ENCODE measurements at regions not wholly inside any gene's neighbourhood (a gene's known extent, or its start where the extent isn't known, plus 50 kb on each side); places are given as distances from the start of the nearest gene placed in this dataset.

- no peaks in the 10 kb centered on the region for H3K27me3 ChIP-seq
- no peak overlapping the region for H3K4me3 ChIP-seq
- H3K36me3 ChIP-seq: no peaks in the 10 kb centered on the region
- no peaks in the 10 kb centered on the region for H3K9me3 ChIP-seq
- no peak for DNase-seq
These were observed 409.9 kb upstream of the SHH start for GRCh38 chr7:156222151-156222550.

- no peak for DNase-seq
- Histone ChIP-seq H3K4me3 (no peak overlapping the region), H3K9me3 (no peaks in the 10 kb centered on the region), H3K36me3 (no peaks in the 10 kb centered on the region), H3K27me3 (no peaks in the 10 kb centered on the region)
These were observed 408.4 kb upstream of the SHH start for GRCh38 chr7:156220701-156221100.

- Histone ChIP-seq H3K36me3 (no peaks in the 10 kb centered on the region), H3K27me3 (no peaks in the 10 kb centered on the region), H3K4me3 (no peak overlapping the region), H3K9me3 (no peaks in the 10 kb centered on the region)
- no peak for DNase-seq
These were observed 407.9 kb upstream of the SHH start for GRCh38 chr7:156220078-156220605.

GRCh38 chr7:156219307-156220077, 407.2 kb upstream of the SHH start:
- Histone ChIP-seq H3K4me3 (no peak overlapping the region), H3K36me3 (no peaks in the 10 kb centered on the region), H3K27me3 (no peaks in the 10 kb centered on the region), H3K9me3 (no peaks in the 10 kb centered on the region)
- DNase-seq: no peak

GRCh38 chr7:156218544-156219306, 406.5 kb upstream of the SHH start:
- Histone ChIP-seq H3K4me3 (no peak overlapping the region), H3K27me3 (no peaks in the 10 kb centered on the region), H3K9me3 (no peaks in the 10 kb centered on the region), H3K36me3 (no peaks in the 10 kb centered on the region)
- DNase-seq: no peak

GRCh38 chr7:156217803-156218202, 405.5 kb upstream of the SHH start:
- Histone ChIP-seq H3K9me3 (no peaks in the 10 kb centered on the region), H3K36me3 (no peaks in the 10 kb centered on the region), H3K4me3 (no peak overlapping the region), H3K27me3 (no peaks in the 10 kb centered on the region)
- DNase-seq: no peak

- Histone ChIP-seq H3K9me3 (no peaks in the 10 kb centered on the region), H3K36me3 (no peaks in the 10 kb centered on the region), H3K27me3 (no peaks in the 10 kb centered on the region), H3K4me3 (no peak overlapping the region)
- no peak for DNase-seq
These were observed 396.8 kb upstream of the SHH start for GRCh38 chr7:156209087-156209486.

- Histone ChIP-seq H3K36me3 (no peaks in the 10 kb centered on the region), H3K9me3 (no peaks in the 10 kb centered on the region), H3K27me3 (no peaks in the 10 kb centered on the region), H3K4me3 (no peak overlapping the region)
- DNase-seq: no peak
These were observed 395.0 kb upstream of the SHH start for GRCh38 chr7:156207306-156207705.

- Histone ChIP-seq H3K36me3 (no peaks in the 10 kb centered on the region), H3K4me3 (no peak overlapping the region), H3K27me3 (no peaks in the 10 kb centered on the region), H3K9me3 (no peaks in the 10 kb centered on the region)
- no peak for DNase-seq
These were observed 393.9 kb upstream of the SHH start for GRCh38 chr7:156206174-156206573.

GRCh38 chr7:156204820-156205219, 392.6 kb upstream of the SHH start:
- Histone ChIP-seq H3K9me3 (no peaks in the 10 kb centered on the region), H3K27me3 (no peaks in the 10 kb centered on the region), H3K4me3 (no peak overlapping the region), H3K36me3 (no peaks in the 10 kb centered on the region)
- no peak for DNase-seq

GRCh38 chr7:156203923-156204322, 391.7 kb upstream of the SHH start:
- no peak for DNase-seq
- Histone ChIP-seq H3K27me3 (no peaks in the 10 kb centered on the region), H3K9me3 (no peaks in the 10 kb centered on the region)

GRCh38 chr7:156198277-156198676, 386.0 kb upstream of the SHH start:
- Histone ChIP-seq H3K9me3 (no peaks in the 10 kb centered on the region), H3K36me3 (no peaks in the 10 kb centered on the region), H3K27me3 (no peaks in the 10 kb centered on the region), H3K4me3 (no peak overlapping the region)
- DNase-seq: no peak

More at GRCh38 chr7:156203923-156204322, 391.7 kb upstream of the SHH start:
- H3K4me3 ChIP-seq: no peak overlapping the region
- H3K36me3 ChIP-seq: no peaks in the 10 kb centered on the region

GRCh38 chr7:156196649-156197048, 384.4 kb upstream of the SHH start:
- Histone ChIP-seq H3K4me3 (no peak overlapping the region), H3K27me3 (no peaks in the 10 kb centered on the region), H3K9me3 (no peaks in the 10 kb centered on the region), H3K36me3 (no peaks in the 10 kb centered on the region)
- no peak for DNase-seq

- Histone ChIP-seq H3K9me3 (no peaks in the 10 kb centered on the region), H3K36me3 (no peaks in the 10 kb centered on the region), H3K4me3 (no peak overlapping the region), H3K27me3 (no peaks in the 10 kb centered on the region)
- DNase-seq: no peak
These were observed 383.0 kb upstream of the SHH start for GRCh38 chr7:156195276-156195675.

- H3K4me3 ChIP-seq: no peak overlapping the region
- no peaks in the 10 kb centered on the region for H3K36me3 ChIP-seq
- H3K27me3 ChIP-seq: no peaks in the 10 kb centered on the region
- H3K9me3 ChIP-seq: no peaks in the 10 kb centered on the region
- DNase-seq: no peak
These were observed 382.6 kb upstream of the SHH start for GRCh38 chr7:156194813-156195212.

GRCh38 chr7:156192921-156193320, 380.7 kb upstream of the SHH start:
- Histone ChIP-seq H3K4me3 (no peak overlapping the region), H3K36me3 (no peaks in the 10 kb centered on the region), H3K27me3 (no peaks in the 10 kb centered on the region), H3K9me3 (no peaks in the 10 kb centered on the region)
- DNase-seq: peak; percentile 46

GRCh38 chr7:156191090-156191489, 378.8 kb upstream of the SHH start:
- DNase-seq: no peak
- Histone ChIP-seq H3K36me3 (no peaks in the 10 kb centered on the region), H3K4me3 (no peak overlapping the region), H3K9me3 (no peaks in the 10 kb centered on the region), H3K27me3 (no peaks in the 10 kb centered on the region)

- no peak for DNase-seq
- Histone ChIP-seq H3K4me3 (no peak overlapping the region), H3K9me3 (no peaks in the 10 kb centered on the region), H3K27me3 (no peaks in the 10 kb centered on the region), H3K36me3 (no peaks in the 10 kb centered on the region)
These were observed 372.8 kb upstream of the SHH start for GRCh38 chr7:156185076-156185475.
